ENCODE measurements at regions not wholly inside any gene's neighbourhood (a gene's known extent, or its start where the extent isn't known, plus 50 kb on each side); places are given as distances from the start of the nearest gene placed in this dataset.

GRCh38 chr11:127425281-127425680, 424.7 kb upstream of the KIRREL3 start:
- TF ChIP-seq POLR2A (IDR thresholded peaks at IDR 0.05) = no peak
- TF ChIP-seq, protein P1, sequence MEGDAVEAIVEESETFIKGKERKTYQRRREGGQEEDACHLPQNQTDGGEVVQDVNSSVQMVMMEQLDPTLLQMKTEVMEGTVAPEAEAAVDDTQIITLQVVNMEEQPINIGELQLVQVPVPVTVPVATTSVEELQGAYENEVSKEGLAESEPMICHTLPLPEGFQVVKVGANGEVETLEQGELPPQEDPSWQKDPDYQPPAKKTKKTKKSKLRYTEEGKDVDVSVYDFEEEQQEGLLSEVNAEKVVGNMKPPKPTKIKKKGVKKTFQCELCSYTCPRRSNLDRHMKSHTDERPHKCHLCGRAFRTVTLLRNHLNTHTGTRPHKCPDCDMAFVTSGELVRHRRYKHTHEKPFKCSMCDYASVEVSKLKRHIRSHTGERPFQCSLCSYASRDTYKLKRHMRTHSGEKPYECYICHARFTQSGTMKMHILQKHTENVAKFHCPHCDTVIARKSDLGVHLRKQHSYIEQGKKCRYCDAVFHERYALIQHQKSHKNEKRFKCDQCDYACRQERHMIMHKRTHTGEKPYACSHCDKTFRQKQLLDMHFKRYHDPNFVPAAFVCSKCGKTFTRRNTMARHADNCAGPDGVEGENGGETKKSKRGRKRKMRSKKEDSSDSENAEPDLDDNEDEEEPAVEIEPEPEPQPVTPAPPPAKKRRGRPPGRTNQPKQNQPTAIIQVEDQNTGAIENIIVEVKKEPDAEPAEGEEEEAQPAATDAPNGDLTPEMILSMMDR (IDR thresholded peaks at IDR 0.05) = no peak

All from prostate gland (tissue), 2 donors.